DOHH2 (cell line): ENCODE measurements at regions not wholly inside any gene's neighbourhood (a gene's known extent, or its start where the extent isn't known, plus 50 kb on each side); places are given as distances from the start of the nearest gene placed in this dataset.

ENCODE experiments used
- H3F3A ChIP-seq: fragments of 200-600 bp; sonication (generic), shearing (Covaris generic); 2 replicates; pipeline ENCODE4 v1.6.0; 2016; ENCODE audit warnings: antibody characterized with exemption, mild to moderate bottlenecking; ENCODE audit not compliant: control insufficient read depth, insufficient read depth
- H3K27ac ChIP-seq: fragments of 200-600 bp; sonication (generic); 2 replicates; pipeline ENCODE4 v1.5.1; 2014; ENCODE audit warnings: low read depth, mild to moderate bottlenecking, low read length, moderate library complexity
- H3K27me3 ChIP-seq: fragments of 200-600 bp; sonication (generic); 2 replicates; pipeline ENCODE4 v1.6.1; 2014; ENCODE audit warnings: mild to moderate bottlenecking, low read length, mixed read lengths; ENCODE audit not compliant: control insufficient read depth
- H3K36me3 ChIP-seq: fragments of 200-600 bp; sonication (generic); 2 replicates; pipeline ENCODE4 v1.6.1; 2014; ENCODE audit warnings: mild to moderate bottlenecking, low read length, moderate library complexity, mixed read lengths; ENCODE audit not compliant: control insufficient read depth
- H3K4me1 ChIP-seq: fragments of 200-600 bp; sonication (generic); 2 replicates; pipeline ENCODE4 v1.6.1; 2014; ENCODE audit warnings: mild to moderate bottlenecking, low read length, mixed read lengths; ENCODE audit not compliant: control insufficient read depth
- H3K4me2 ChIP-seq: fragments of 200-600 bp; sonication (generic); 2 replicates; pipeline ENCODE4 v1.6.0; 2014; ENCODE audit warnings: mild to moderate bottlenecking, low read length, moderate library complexity
- H3K4me3 ChIP-seq: fragments of 200-600 bp; sonication (generic); 2 replicates; pipeline ENCODE4 v1.5.1; 2014; ENCODE audit warnings: mild to moderate bottlenecking, low read length, mixed read lengths
- H3K79me2 ChIP-seq: fragments of 200-600 bp; sonication (generic); 2 replicates; pipeline ENCODE4 v1.6.1; 2014; ENCODE audit warnings: mild to moderate bottlenecking, low read length, mixed read lengths; ENCODE audit not compliant: control insufficient read depth
- H3K9me2 ChIP-seq: fragments of 200-600 bp; sonication (generic); replicated peaks from 2 replicates; pipeline ENCODE4 v1.6.1; 2014; ENCODE audit warnings: mild to moderate bottlenecking, low read length, mixed read lengths; ENCODE audit not compliant: control insufficient read depth
- H3K9me3 ChIP-seq: fragments of 200-600 bp; sonication (generic); 2 replicates; pipeline ENCODE4 v1.6.1; 2014; ENCODE audit warnings: antibody characterized with exemption, low read length, mixed read lengths; ENCODE audit not compliant: control insufficient read depth, insufficient read depth
- H4K20me1 ChIP-seq: fragments of 200-600 bp; sonication (generic); 2 replicates; pipeline ENCODE4 v1.6.0; 2014; ENCODE audit warnings: low read depth, mild to moderate bottlenecking, antibody characterized with exemption, low read length, moderate library complexity; ENCODE audit not compliant: control insufficient read depth, insufficient read depth
- EZH2phosphoT487 ChIP-seq: fragments of 200-600 bp; sonication (generic); IDR thresholded peaks from 2 replicates; pipeline ENCODE4 v1.6.1; 2017; ENCODE audit warnings: borderline replicate concordance, mild to moderate bottlenecking, antibody characterized with exemption, low read length, moderate library complexity, mixed read lengths
- TF ChIP-seq, protein P1 (sequence below): fragments of 200-600 bp; sonication (generic); IDR thresholded peaks from one replicate; pipeline ENCODE4 v1.5.1; 2014; ENCODE audit warnings: antibody characterized with exemption, mild to moderate bottlenecking, low read depth, low read length; ENCODE audit not compliant: poor library complexity, severe bottlenecking

DNA sequence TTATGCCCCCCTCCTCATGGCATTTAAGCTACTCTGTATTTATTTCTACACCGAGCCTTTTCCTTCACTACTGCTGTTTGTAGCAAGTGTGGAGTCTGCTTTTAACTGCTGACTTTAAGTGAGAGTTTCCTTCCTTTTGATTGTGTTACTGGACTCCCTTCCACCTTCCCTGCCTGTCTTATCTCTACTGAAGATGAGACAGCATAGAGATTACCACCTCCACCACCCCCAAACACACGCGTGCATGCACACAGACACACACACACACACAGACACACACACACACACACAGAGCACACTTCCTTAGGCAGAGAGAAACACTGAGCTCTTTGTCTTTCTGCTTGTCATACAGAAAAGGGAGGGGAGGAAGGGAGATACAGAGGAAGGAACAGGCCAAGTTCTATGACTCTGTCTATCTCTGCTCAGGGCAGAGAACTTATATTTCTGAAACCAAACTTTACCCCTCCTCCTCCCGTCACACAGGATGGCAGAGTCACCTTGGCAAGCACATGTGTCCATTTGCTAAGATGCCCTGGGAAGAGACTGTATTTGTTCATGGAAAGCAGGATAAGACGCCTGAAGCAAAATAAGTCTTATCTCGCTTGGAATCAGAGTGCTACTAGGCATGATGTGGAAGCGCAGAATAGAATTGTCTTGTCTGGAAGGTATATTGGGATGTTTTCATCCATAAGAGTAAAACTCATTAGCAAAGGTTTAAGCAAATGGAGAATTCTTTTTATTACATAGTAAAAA, 81.8 kb upstream of the CAV2 start:
- no peaks in the 10 kb centered on the region for H4K20me1 ChIP-seq
- H3K9me2 ChIP-seq = no peaks in the 10 kb centered on the region
- H3K4me2 ChIP-seq = no peak overlapping the region
- TF ChIP-seq EZH2phosphoT487 = no peak
- TF ChIP-seq, protein P1, sequence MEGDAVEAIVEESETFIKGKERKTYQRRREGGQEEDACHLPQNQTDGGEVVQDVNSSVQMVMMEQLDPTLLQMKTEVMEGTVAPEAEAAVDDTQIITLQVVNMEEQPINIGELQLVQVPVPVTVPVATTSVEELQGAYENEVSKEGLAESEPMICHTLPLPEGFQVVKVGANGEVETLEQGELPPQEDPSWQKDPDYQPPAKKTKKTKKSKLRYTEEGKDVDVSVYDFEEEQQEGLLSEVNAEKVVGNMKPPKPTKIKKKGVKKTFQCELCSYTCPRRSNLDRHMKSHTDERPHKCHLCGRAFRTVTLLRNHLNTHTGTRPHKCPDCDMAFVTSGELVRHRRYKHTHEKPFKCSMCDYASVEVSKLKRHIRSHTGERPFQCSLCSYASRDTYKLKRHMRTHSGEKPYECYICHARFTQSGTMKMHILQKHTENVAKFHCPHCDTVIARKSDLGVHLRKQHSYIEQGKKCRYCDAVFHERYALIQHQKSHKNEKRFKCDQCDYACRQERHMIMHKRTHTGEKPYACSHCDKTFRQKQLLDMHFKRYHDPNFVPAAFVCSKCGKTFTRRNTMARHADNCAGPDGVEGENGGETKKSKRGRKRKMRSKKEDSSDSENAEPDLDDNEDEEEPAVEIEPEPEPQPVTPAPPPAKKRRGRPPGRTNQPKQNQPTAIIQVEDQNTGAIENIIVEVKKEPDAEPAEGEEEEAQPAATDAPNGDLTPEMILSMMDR = no peak
- H3K9me3 ChIP-seq = no peaks in the 10 kb centered on the region
- no peak overlapping the region for H3K27ac ChIP-seq
- H3K36me3 ChIP-seq = no peaks in the 10 kb centered on the region
- H3K79me2 ChIP-seq = no peaks in the 10 kb centered on the region
- H3K4me1 ChIP-seq = no peaks in the 10 kb centered on the region
- H3F3A ChIP-seq = no peaks in the 10 kb centered on the region
- no peaks in the 10 kb centered on the region for H3K27me3 ChIP-seq
- no peak overlapping the region for H3K4me3 ChIP-seq

DNA sequence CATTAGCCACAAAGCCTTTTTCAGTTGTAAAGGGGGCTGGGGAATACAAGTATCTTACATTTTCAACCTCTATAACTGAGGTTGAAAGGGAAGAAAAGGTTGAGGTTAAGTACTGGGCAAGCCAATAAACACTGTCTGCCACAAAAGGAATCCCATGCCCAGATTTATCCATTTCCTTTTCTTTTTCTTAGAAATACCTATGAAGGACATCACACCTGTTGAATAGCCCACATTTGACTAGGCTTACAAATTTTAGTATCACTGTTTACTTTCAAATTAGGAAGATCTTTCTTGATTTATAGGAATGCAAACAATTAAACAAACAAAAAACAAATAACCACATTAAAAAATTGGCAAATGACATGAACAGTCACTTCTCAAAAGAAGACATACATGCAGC, 81.0 kb upstream of the CAV2 start:
- Histone ChIP-seq H3K4me2 (no peak overlapping the region), H3F3A (no peaks in the 10 kb centered on the region), H3K79me2 (no peaks in the 10 kb centered on the region), H4K20me1 (no peaks in the 10 kb centered on the region), H3K27ac (no peak overlapping the region), H3K4me3 (no peak overlapping the region), H3K9me2 (no peaks in the 10 kb centered on the region), H3K27me3 (no peaks in the 10 kb centered on the region), H3K9me3 (no peaks in the 10 kb centered on the region), H3K4me1 (no peaks in the 10 kb centered on the region), H3K36me3 (no peaks in the 10 kb centered on the region)
- no peak for TF ChIP-seq EZH2phosphoT487
- TF ChIP-seq, protein P1 = no peak

DNA sequence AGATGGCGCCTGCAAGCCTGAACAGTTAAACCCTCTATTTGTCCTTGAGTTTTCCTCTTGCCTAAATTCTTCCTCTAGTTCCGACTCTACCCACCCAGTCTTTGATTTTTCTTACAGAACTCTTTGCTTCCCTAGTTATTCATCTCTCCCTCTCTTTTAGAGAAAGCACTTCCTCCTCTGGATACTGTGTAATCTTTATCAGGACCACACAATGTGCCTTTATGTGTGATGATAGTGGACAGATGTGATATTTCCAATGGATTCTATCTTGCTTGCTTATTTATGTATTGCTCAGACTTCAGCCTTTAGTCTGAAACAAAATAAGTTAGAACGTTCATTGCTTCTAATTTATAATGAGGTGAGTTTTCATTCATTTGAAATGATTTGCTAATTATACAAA, 79.5 kb upstream of the CAV2 start:
- Histone ChIP-seq H3K4me1 (no peaks in the 10 kb centered on the region), H4K20me1 (no peaks in the 10 kb centered on the region)
- TF ChIP-seq, protein P1 = no peak
- TF ChIP-seq EZH2phosphoT487 = no peak

More for the DNA sequence above, 79.5 kb upstream of the CAV2 start:
- no peaks in the 10 kb centered on the region for H3K27me3 ChIP-seq
- H3F3A ChIP-seq = no peaks in the 10 kb centered on the region
- H3K27ac ChIP-seq = no peak overlapping the region
- H3K36me3 ChIP-seq = no peaks in the 10 kb centered on the region
- no peaks in the 10 kb centered on the region for H3K79me2 ChIP-seq
- H3K4me3 ChIP-seq = no peak overlapping the region
- no peaks in the 10 kb centered on the region for H3K9me3 ChIP-seq
- no peak overlapping the region for H3K4me2 ChIP-seq
- H3K9me2 ChIP-seq = no peaks in the 10 kb centered on the region
